Mesodermal cell (in vitro differentiated cells): ENCODE measurements at regions not wholly inside any gene's neighbourhood (a gene's known extent, or its start where the extent isn't known, plus 50 kb on each side); places are given as distances from the start of the nearest gene placed in this dataset.

Experiments
- H3K27ac ChIP-seq: 2 replicates; pipeline ENCODE4 v1.7.0; 2013; ENCODE audit warnings: mild to moderate bottlenecking, low read depth, low read length, moderate library complexity; ENCODE audit not compliant: severe bottlenecking
- H3K36me3 ChIP-seq: 2 replicates; pipeline ENCODE4 v1.7.1; 2013; ENCODE audit warnings: mild to moderate bottlenecking, low read length, moderate library complexity; ENCODE audit not compliant: control insufficient read depth, insufficient read depth
- H3K4me1 ChIP-seq: one replicate; pipeline ENCODE4 v1.7.1; 2013; ENCODE audit warnings: mild to moderate bottlenecking, low read length; ENCODE audit not compliant: insufficient read depth, control insufficient read depth, poor library complexity, severe bottlenecking
- H3K4me3 ChIP-seq: 2 replicates; pipeline ENCODE4 v1.7.0; 2013; ENCODE audit warnings: low read length, control low read depth, mild to moderate bottlenecking; ENCODE audit not compliant: insufficient read depth, poor library complexity, severe bottlenecking; ENCODE audit errors: extremely low read depth
- H3K9me3 ChIP-seq: 2 replicates; pipeline ENCODE4 v1.7.1; 2013; ENCODE audit warnings: mild to moderate bottlenecking, low read length, moderate library complexity; ENCODE audit not compliant: control insufficient read depth
- WGBS, 2 experiments: methylation state at CpG; one replicate each; pipeline ENCODE4 v1.1.5; 2013; ENCODE audit warnings: missing lambda C conversion rate in 2 of 2; ENCODE audit not compliant: insufficient coverage in 2 of 2; 5-methylcytosine and 5-hydroxymethylcytosine counted together

DNA sequence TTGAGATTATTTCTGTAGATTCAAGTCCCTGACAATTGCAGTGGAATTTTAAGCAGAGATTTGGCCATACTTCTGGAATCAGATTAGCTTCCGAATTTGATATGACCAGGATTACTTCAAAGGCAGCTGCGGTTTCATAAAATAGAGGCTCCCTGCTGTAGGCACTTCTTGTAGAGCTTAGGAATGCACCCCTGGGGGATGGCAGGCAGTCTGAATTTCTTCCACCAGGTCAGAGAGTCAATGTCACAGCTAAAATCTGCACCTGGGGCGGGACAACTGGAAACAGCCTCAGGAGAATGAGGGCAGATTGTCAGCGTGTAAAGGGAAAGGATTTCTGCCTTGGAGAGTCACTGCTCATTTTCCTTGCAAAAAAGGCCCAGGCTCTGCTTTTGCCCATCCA lies 182.6 kb downstream of the ARRDC4 start:
- Histone ChIP-seq H3K9me3 (no peaks in the 10 kb centered on the region), H3K27ac (no peak overlapping the region), H3K4me3 (no peak overlapping the region), H3K36me3 (no peaks in the 10 kb centered on the region), H3K4me1 (no peaks in the 10 kb centered on the region)
- 83 to 87% methylated on average over 2 to 4 of the region's 4 CpGs for WGBS, 2 experiments

DNA sequence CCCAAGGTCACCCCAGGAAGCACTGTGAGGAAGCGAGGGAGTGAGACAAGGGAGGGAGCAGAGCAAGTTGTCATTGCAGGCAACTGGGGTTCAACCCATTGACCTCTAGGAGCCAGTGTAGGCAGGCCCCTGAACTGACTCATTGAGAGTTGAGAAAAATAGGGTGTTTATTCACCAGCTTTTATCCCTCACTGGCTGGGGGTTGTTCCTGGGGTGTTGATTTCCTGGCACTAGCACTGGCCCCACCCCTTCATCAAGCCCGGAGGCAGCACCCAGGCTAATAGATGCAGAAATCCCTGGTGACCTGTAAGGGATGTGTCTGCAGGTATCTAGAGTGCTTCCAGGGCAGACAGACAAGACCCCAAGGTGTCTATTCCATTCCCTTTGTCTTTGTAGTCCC lies 183.9 kb downstream of the ARRDC4 start:
- no peak overlapping the region for H3K27ac ChIP-seq
- H3K9me3 ChIP-seq, result no peaks in the 10 kb centered on the region
- H3K4me3 ChIP-seq, result no peak overlapping the region
- no peaks in the 10 kb centered on the region for H3K36me3 ChIP-seq
- 60% methylated on average over 1 of the region's 2 CpGs; no CpG with 5 or more reads in 1 of the 2 experiments for WGBS, 2 experiments
- H3K4me1 ChIP-seq, result no peaks in the 10 kb centered on the region

DNA sequence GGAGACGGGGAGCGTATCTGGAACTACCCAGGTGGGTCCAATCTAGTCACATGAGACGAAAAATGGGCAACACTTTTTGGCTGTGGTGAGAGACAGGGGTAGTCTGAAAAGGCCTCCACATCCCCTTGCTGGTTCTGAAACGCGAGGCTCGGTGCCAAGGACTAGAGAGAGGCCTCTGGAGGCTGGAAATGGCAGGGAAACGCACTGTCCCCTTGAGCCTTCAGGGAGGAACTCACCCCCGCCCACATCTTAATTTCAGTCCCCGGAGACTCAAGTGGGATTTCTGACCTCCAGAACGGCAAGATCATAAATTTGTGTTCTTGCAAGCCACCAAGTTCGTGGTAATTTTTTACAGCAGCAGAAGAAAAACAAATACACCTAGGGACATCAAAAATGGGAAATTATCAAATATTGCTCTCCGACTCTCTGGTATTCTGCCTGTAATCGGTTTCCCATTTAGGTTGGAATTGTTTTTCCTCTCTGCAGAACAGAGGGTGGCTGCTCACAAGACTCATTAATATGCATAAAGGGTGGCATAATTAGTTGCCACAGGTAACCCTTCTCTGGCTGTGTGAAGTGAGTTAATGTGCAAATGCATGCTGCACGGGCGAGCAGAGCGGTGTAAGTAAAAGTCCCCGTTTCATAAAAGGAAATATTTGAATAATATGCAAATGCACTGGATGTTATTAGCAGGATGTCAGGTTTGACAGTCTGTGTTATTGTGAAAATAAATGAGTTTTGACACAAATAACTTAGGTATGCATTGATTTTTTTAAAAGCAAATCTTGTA lies 185.7 kb downstream of the ARRDC4 start:
- Histone ChIP-seq H3K4me3 (no peak overlapping the region), H3K9me3 (no peaks in the 10 kb centered on the region), H3K4me1 (no peaks in the 10 kb centered on the region), H3K36me3 (no peaks in the 10 kb centered on the region), H3K27ac (no peak overlapping the region)
- 91 to 94% methylated on average over 15 of the region's 17 CpGs for WGBS, 2 experiments

DNA sequence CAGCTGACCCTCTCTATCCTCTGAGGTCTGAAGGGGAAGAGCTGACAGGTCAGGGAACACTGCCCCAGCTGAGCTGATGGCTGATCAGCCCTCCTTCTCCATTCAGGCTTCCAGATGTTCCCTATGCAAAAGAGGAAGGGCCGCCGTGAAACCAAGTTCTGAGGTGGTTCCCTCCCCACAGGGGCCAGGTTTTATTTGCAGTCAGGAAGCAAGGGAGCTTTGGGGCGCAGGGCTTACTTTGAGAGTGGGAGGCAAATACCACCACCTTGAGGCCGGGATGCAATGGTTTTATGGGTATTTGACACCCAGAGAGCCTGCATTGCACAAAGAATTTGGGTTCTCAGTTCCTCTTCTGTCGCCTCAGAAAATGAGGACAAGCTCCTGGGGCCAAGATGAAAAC lies 186.9 kb downstream of the ARRDC4 start:
- Histone ChIP-seq H3K4me3 (no peak overlapping the region), H3K4me1 (no peaks in the 10 kb centered on the region), H3K36me3 (no peaks in the 10 kb centered on the region), H3K27ac (no peak overlapping the region), H3K9me3 (peaks cover 5% of the 10 kb centered on the region)
- 86 to 87% methylated on average over 3 to 4 of the region's 5 CpGs for WGBS, 2 experiments

DNA sequence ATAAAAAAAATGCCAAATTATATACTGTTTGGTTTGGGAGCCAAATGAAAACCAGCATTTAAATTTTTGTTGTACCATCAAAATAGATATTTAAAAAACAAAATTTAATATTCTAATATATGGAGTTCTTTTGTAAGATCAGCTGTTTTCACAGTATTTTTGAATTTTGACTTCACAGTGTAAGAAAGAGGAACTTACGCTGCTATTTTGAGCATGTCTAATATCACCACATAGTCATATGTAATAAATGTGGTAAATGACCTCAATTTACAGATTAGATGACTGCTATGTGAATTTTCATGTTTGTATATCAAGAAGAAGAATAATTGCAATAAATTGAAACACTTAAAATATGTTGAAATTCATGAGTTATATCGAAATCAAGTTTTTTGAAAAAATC lies 189.6 kb downstream of the ARRDC4 start:
- H3K9me3 ChIP-seq, result peaks cover 5% of the 10 kb centered on the region
- H3K36me3 ChIP-seq, result no peaks in the 10 kb centered on the region
- WGBS, 2 experiments, result no CpG with 5 or more reads among the region's 2 CpGs
- H3K27ac ChIP-seq, result no peak overlapping the region
- H3K4me1 ChIP-seq, result peaks cover 2% of the 10 kb centered on the region
- H3K4me3 ChIP-seq, result no peak overlapping the region

DNA sequence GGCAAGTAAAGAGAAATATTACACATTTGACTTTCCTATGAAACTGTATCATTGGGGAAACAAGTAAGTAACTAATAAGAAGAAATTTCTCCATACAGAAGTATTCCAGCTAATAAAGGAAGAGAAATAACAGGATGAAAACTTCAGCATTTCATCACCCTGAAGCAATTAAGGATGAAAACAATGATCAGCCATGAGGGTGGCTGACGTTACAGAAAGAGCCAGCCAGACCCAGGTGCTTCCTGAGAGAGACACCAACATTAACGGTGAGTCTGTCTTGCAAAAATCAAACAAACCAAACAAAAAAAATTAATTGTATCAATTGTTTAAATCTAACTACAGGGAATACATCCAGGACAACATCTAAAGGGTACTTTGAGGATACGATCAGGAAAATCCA lies 190.0 kb downstream of the ARRDC4 start:
- 80% methylated on average over 1 of the region's 3 CpGs; no CpG with 5 or more reads in 1 of the 2 experiments for WGBS, 2 experiments
- Histone ChIP-seq H3K36me3 (no peaks in the 10 kb centered on the region), H3K27ac (no peak overlapping the region), H3K4me1 (peaks cover 7% of the 10 kb centered on the region), H3K4me3 (no peak overlapping the region), H3K9me3 (peaks cover 5% of the 10 kb centered on the region)

DNA sequence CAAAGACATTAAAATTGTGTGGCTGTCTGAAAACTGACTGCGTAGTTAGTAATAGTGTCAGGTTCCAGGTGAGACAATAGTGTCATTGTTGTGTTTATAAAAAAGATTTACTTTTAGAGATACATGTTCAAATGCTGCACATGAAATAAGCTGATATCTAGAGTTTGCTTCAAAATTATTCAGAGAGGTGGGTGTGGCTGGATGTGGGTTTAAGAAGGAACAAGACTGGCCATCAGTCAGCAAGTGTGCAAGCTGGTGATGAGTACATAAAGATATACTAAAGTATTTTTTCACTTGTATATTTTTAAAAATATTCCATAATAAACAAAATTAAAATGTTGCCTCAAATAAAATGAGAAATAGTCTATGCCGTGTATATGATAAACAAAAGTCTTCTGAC lies 190.6 kb downstream of the ARRDC4 start:
- H3K4me1 ChIP-seq, result peaks cover 7% of the 10 kb centered on the region
- WGBS, 2 experiments, result no CpG with 5 or more reads among the region's 2 CpGs
- peaks cover 5% of the 10 kb centered on the region for H3K9me3 ChIP-seq
- no peak overlapping the region for H3K4me3 ChIP-seq
- no peak overlapping the region for H3K27ac ChIP-seq
- no peaks in the 10 kb centered on the region for H3K36me3 ChIP-seq

DNA sequence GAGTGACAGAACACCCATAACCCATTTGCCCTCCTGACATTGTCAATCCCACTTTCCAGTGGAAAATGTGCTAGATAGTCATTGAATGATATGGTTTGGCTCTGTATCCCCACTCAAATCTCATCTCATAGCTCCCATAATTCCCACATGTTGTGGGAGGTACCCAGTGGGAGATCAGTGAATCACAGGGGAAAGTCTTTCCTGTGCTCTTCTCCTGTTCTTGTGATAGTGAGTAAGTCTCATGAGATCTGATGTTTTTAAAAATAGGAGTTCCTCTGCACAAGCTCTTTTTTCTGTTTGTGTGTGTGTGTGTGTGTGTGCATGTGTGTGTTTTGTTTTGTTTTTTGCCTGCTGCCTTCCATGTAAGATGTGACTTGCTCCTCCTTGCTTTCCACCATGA lies 191.7 kb downstream of the ARRDC4 start:
- no peaks in the 10 kb centered on the region for H3K36me3 ChIP-seq
- H3K4me1 ChIP-seq, result peaks cover 7% of the 10 kb centered on the region
- H3K4me3 ChIP-seq, result no peak overlapping the region
- peaks cover 5% of the 10 kb centered on the region for H3K9me3 ChIP-seq
- no peak overlapping the region for H3K27ac ChIP-seq

DNA sequence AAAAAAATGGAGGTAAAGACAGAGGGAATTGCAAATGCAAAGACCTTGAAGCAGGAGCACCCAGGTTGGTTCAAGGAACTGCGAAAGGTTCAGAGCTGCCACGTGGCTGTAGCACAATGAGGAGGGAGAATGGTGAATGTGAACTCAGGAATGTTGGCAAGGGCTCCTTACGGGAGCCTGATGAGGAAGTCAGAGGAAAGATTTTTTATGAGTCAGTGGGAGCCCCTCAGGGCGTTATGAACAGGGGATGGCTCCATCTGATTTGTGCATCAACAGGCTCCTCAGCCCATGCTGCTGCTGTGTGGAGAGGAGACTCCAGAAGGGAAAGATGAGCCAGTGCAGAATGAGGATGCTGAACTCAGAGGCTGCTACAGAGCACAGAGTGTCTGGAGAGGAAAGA lies 194.4 kb downstream of the ARRDC4 start:
- Histone ChIP-seq H3K27ac (no peak overlapping the region), H3K9me3 (peaks cover 5% of the 10 kb centered on the region)
- 65 to 74% methylated on average over 4 of the region's 4 CpGs for WGBS, 2 experiments

DNA sequence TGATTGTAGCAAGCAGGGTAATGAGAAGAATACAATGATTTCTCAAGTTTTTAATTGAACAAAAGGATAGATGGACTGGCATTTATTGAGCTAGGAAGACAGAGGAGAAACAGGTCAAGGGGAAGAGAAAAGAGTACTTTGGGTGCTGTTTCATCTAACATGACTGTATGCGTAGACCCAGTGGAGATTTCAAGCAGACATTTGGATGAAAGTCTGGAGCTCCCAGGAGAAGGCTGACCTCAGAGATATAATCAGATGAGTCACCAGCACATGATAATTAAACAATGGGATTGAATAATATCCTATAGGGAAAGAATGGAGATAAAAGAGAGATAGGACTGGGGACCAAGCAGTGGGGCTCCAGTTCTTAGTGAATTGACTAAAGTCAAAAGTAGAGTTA lies 194.9 kb downstream of the ARRDC4 start:
- H3K27ac ChIP-seq, result no peak overlapping the region
- H3K36me3 ChIP-seq, result no peaks in the 10 kb centered on the region
- H3K4me3 ChIP-seq, result no peak overlapping the region
- 100% methylated on average over 1 of the region's 1 CpG; no CpG with 5 or more reads in 1 of the 2 experiments for WGBS, 2 experiments
- peaks cover 7% of the 10 kb centered on the region for H3K4me1 ChIP-seq
- H3K9me3 ChIP-seq, result peaks cover 5% of the 10 kb centered on the region

More for the DNA sequence above, 194.4 kb downstream of the ARRDC4 start:
- Histone ChIP-seq H3K4me3 (no peak overlapping the region), H3K4me1 (peaks cover 7% of the 10 kb centered on the region), H3K36me3 (no peaks in the 10 kb centered on the region)

DNA sequence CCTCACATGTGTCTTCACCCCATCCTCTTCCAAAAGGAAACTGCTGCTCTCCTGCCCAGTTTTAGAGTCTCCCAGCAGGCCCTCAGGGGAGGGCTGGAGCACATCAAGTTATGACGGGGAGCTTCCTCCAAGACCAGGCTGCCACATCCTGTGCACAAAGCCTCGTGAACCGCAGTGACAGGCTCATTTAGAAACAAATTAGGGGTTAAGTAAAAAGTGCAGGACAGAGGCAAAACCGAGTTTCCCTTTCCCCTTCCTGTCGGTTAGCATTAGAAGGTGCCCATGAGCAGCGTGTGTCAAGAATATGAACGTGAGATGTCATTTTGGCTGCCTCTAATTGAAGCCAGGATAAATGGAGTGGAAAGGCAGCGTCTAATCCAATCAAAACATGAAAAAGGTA lies 199.7 kb downstream of the ARRDC4 start:
- no peaks in the 10 kb centered on the region for H3K36me3 ChIP-seq
- no peak overlapping the region for H3K27ac ChIP-seq
- H3K9me3 ChIP-seq, result no peaks in the 10 kb centered on the region
- peaks cover 3% of the 10 kb centered on the region for H3K4me1 ChIP-seq
- H3K4me3 ChIP-seq, result no peak overlapping the region
- WGBS, 2 experiments, result 53 to 74% methylated on average over 6 of the region's 8 CpGs
